ENCODE measurements at regions not wholly inside any gene's neighbourhood (a gene's known extent, or its start where the extent isn't known, plus 50 kb on each side); places are given as distances from the start of the nearest gene placed in this dataset.
"Not testable (repeated sequence)": the region's sequence is repeated elsewhere in the genome, so short reads cannot be mapped to it uniquely, and the experiment has no call there.

DNA sequence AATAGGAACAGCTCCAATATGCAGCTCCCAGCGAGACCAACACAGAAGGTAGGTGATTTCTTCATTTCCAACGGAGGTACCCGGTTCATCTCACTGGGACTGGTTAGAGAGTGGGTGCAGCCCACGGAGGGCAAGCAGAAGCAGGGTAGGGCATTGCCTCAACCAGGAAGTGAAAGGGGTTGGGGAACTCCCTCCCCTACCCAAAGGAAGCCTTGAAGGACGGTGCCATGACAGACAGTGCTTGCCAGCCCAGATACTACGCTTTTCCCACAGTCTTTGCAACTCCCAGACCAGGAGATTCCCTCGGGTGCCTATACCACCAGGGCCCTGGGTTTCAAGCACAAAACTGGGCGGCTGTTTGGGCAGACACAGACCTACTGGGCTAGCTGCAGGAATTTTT, 576.9 kb upstream of the NECTIN3 start:
- Histone ChIP-seq H3K27me3 (ENCODE audit: low read depth) (no peaks in the 10 kb centered on the region), H3K4me3 (no peak overlapping the region), H3K27ac (replicated peaks) (no peak overlapping the region), H3K36me3 (no peaks in the 10 kb centered on the region), H3K9me3 (replicated peaks) (peaks cover 12% of the 10 kb centered on the region), H3K4me1 (no peaks in the 10 kb centered on the region)
- intact Hi-C loops (cut with micrococcal nuclease) = no loop called here
- no peak for DNase-seq
- TF ChIP-seq, protein P1, sequence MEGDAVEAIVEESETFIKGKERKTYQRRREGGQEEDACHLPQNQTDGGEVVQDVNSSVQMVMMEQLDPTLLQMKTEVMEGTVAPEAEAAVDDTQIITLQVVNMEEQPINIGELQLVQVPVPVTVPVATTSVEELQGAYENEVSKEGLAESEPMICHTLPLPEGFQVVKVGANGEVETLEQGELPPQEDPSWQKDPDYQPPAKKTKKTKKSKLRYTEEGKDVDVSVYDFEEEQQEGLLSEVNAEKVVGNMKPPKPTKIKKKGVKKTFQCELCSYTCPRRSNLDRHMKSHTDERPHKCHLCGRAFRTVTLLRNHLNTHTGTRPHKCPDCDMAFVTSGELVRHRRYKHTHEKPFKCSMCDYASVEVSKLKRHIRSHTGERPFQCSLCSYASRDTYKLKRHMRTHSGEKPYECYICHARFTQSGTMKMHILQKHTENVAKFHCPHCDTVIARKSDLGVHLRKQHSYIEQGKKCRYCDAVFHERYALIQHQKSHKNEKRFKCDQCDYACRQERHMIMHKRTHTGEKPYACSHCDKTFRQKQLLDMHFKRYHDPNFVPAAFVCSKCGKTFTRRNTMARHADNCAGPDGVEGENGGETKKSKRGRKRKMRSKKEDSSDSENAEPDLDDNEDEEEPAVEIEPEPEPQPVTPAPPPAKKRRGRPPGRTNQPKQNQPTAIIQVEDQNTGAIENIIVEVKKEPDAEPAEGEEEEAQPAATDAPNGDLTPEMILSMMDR (IDR thresholded peaks at IDR 0.05; ENCODE audit: borderline replicate concordance) = no peak

DNA sequence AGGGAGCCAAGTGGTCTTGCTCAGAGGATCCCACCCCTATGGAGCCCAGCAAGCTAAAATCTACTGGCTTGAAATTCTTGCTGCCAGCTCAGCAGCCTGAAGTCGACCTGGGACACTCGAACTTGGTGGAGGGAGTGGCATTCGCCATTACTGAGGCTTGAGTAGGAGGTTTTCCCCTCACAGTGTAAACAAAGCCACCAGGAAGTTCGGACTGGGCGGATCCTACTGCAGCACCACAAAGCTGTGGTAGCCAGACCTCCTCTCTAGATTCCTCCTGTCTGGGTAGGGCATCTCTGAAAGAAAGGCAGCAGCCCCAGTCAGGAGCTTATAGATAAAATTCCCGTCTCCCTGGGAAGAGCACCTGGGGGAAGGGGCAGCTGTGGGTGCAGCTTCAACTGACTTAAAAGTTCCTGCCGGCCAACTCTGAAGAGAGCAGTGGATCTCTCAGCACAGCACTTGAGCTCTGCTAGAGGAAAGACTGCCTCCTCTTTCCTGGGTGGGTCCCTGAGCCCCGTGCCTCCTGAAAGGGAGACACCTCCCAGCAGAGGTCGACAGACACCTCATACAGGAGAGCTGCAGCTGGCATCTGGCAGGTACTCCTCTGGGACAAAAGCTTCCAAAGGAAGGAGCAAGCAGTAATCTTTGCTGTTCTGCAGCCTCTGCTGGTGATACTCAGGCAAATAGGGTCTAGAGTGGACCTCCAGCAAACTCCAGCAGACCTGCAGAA, 576.3 kb upstream of the NECTIN3 start:
- Histone ChIP-seq H3K4me3 (no peak overlapping the region), H3K4me1 (no peaks in the 10 kb centered on the region), H3K36me3 (no peaks in the 10 kb centered on the region), H3K9me3 (replicated peaks) (peaks cover 16% of the 10 kb centered on the region), H3K27me3 (ENCODE audit: low read depth) (no peaks in the 10 kb centered on the region), H3K27ac (replicated peaks) (no peak overlapping the region)
- TF ChIP-seq, protein P1 (IDR thresholded peaks at IDR 0.05; ENCODE audit: borderline replicate concordance) = no peak
- no peak for DNase-seq
- intact Hi-C loops (cut with micrococcal nuclease) = no loop called here

DNA sequence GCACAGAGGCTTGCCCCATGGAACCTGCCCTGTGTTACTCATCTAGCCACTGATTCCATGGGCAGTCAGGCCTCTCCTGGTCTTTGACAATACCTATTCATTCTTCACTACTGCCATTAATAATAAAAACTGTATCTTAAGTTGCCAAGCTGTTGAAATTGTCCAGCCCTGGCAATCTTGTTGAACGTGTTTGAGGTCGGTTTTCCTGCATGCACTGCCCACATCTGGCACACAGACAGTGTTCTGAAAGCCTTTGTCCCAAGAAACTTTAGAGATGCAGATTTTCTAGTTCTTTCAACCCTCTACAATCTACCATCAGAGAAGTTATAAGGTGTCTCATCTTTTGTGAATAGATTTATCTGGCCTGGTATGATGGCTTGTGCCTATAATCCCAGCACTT, 567.2 kb upstream of the NECTIN3 start:
- peaks cover 55% of the 10 kb centered on the region for H3K9me3 ChIP-seq (replicated peaks)
- intact Hi-C loops (cut with micrococcal nuclease) = no loop called here
- DNase-seq = no peak
- no peak overlapping the region for H3K27ac ChIP-seq (replicated peaks)
- no peaks in the 10 kb centered on the region for H3K27me3 ChIP-seq (ENCODE audit: low read depth)
- no peaks in the 10 kb centered on the region for H3K36me3 ChIP-seq
- no peaks in the 10 kb centered on the region for H3K4me1 ChIP-seq
- no peak overlapping the region for H3K4me3 ChIP-seq
- TF ChIP-seq, protein P1 (IDR thresholded peaks at IDR 0.05; ENCODE audit: borderline replicate concordance) = no peak

DNA sequence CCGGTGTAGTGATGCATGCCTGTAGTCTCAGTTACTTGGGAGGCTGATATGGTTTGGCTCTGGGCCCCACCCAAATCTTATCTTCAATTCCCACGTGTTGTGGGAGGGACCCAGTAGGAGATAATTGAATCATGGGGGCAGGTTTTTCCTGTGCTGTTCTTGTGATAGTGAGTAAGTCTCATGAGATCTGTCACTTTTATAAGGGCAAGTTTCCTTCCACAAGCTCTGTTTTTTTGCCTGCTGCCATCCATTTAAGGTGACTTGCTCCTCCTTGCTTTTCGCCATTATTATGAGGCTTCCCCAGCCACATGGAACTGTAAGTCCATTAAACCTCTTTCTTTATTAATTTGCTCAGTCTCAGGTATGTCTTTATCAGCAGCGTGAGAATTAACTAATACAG, 566.7 kb upstream of the NECTIN3 start:
- intact Hi-C loops (cut with micrococcal nuclease) = no loop called here
- Histone ChIP-seq H3K27ac (replicated peaks) (no peak overlapping the region), H3K27me3 (ENCODE audit: low read depth) (no peaks in the 10 kb centered on the region), H3K4me1 (no peaks in the 10 kb centered on the region), H3K36me3 (no peaks in the 10 kb centered on the region), H3K9me3 (replicated peaks) (peaks cover 50% of the 10 kb centered on the region), H3K4me3 (no peak overlapping the region)
- TF ChIP-seq, protein P1 (IDR thresholded peaks at IDR 0.05; ENCODE audit: borderline replicate concordance) = no peak
- DNase-seq = no peak

DNA sequence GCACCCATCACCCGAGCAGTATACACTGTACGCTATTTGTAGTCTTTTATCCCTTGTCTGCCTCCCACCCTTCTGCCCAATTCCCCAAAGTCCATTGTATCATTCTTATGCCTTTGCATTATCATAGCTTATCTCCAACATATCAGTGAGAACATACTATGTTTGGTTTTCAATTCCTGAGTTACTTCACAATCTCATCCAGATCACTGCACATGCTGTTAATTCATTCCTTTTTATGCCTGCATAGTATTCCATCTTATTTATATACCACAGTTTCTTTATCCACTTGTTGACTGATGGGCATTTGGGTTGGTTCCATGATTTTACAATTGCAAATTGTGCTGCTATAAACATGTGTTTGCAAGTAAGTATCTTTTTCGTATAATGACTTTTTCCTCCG, 564.7 kb upstream of the NECTIN3 start:
- no peaks in the 10 kb centered on the region for H3K27me3 ChIP-seq (ENCODE audit: low read depth)

DNA sequence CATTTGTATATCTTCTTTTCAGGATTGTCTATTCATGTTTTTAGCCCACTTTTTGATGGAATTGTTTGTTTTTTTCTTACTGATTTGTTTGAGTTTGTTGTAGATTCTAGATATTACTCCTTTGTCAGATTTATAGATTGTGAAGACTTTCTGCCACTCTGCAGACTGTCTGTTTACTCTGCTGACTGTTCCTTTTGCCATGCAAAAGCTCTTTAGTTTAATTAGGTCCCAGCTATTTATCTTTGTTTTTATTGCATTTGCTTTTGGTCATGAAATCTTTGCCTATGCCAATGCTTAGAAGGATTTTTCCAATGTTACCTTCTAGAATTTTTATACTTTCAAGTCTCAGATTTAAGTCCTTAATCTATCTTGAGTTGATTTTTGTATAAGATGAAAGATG, 564.0 kb upstream of the NECTIN3 start:
- H3K4me1 ChIP-seq; intact Hi-C loops (cut with micrococcal nuclease); H3K4me3 ChIP-seq; H3K36me3 ChIP-seq; DNase-seq; H3K27ac ChIP-seq (replicated peaks); H3K27me3 ChIP-seq (ENCODE audit: low read depth): not testable (repeated sequence)
- H3K9me3 ChIP-seq (replicated peaks) = peaks cover 42% of the 10 kb centered on the region

More for the DNA sequence above, 564.7 kb upstream of the NECTIN3 start:
- H3K4me3 ChIP-seq = no peak overlapping the region
- no peak for DNase-seq
- intact Hi-C loops (cut with micrococcal nuclease) = no loop called here
- peaks cover 42% of the 10 kb centered on the region for H3K9me3 ChIP-seq (replicated peaks)
- TF ChIP-seq, protein P1 (IDR thresholded peaks at IDR 0.05; ENCODE audit: borderline replicate concordance) = no peak
- no peak overlapping the region for H3K27ac ChIP-seq (replicated peaks)
- no peaks in the 10 kb centered on the region for H3K36me3 ChIP-seq
- H3K4me1 ChIP-seq = no peaks in the 10 kb centered on the region
